Liver (tissue), 3 donors: ENCODE measurements at regions not wholly inside any gene's neighbourhood (a gene's known extent, or its start where the extent isn't known, plus 50 kb on each side); places are given as distances from the start of the nearest gene placed in this dataset.

Experiments used
- EGR1 ChIP-seq, 2 donors: IDR thresholded peaks; 2 replicates each; pipeline ENCODE4 v1.6.1; 2016 to 2018; ENCODE audit warnings: antibody characterized with exemption in 2 of 2, low read depth in 2 of 2
- FOXA1 ChIP-seq: IDR thresholded peaks from 2 replicates; pipeline ENCODE4 v1.6.1; 2016; ENCODE audit warnings: antibody characterized with exemption
- GABPA ChIP-seq, 2 donors: IDR thresholded peaks in 1 of 2; conservative IDR thresholded peaks in 1 of 2; 2 replicates each; pipeline ENCODE4 v1.6.1; 2016; ENCODE audit warnings: antibody characterized with exemption in 2 of 2, mild to moderate bottlenecking in 1 of 2, moderate library complexity in 1 of 2
- JUND ChIP-seq, 2 donors: IDR thresholded peaks; 2 replicates each; pipeline ENCODE4 v1.6.1; 2016; ENCODE audit warnings: antibody characterized with exemption in 2 of 2
- RAD21 ChIP-seq, 2 donors: IDR thresholded peaks; 2 replicates each; pipeline ENCODE4 v1.6.1; 2016; ENCODE audit warnings: antibody characterized with exemption in 2 of 2, mild to moderate bottlenecking in 2 of 2
- SP1 ChIP-seq: IDR thresholded peaks from 2 replicates; pipeline ENCODE4 v1.6.1; 2018; ENCODE audit warnings: antibody characterized with exemption, mild to moderate bottlenecking
- TAF1 ChIP-seq: conservative IDR thresholded peaks from 2 replicates; pipeline ENCODE4 v1.6.1; 2016; ENCODE audit warnings: antibody characterized with exemption, mild to moderate bottlenecking
- YY1 ChIP-seq: IDR thresholded peaks from 2 replicates; pipeline ENCODE4 v1.6.1; 2016; ENCODE audit warnings: antibody characterized with exemption, mild to moderate bottlenecking
- TF ChIP-seq, protein P1 (sequence below): fragments of 150-350 bp; IDR thresholded peaks from 2 replicates; pipeline ENCODE4 v1.5.1; 2017; ENCODE audit warnings: improper control_type of control experiment, low read depth, low read length; ENCODE audit not compliant: missing input control
- TF ChIP-seq, protein P2 (sequence below): IDR thresholded peaks from 2 replicates; pipeline ENCODE4 v1.6.1; 2016; ENCODE audit warnings: antibody characterized with exemption
- TF ChIP-seq, protein P3 (sequence below): IDR thresholded peaks from 2 replicates; pipeline ENCODE4 v1.6.1; 2016; ENCODE audit warnings: antibody characterized with exemption, mild to moderate bottlenecking
- donor health status: healthy.
- donor health status: healthy.

DNA sequence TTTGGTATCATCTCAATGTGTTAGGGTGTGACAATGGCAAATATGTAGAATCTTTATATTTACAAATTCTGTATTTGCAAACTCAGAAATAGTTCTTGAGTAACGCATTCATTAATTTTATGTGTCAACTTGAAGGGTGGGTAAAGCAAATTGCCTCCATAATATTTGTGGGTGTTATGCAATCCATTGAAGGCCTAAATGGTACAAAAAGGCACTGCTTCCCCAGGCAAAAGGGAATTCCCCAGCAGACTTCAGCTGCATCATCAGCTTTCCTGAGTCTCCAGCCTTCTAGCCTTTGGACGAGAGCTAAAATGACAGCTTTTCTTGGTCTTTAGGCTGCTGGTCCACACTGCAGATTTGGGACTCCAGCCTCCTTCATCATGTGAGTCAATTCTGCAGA is 292.2 kb upstream of the PCDH7 start:
- TF ChIP-seq, protein P1, sequence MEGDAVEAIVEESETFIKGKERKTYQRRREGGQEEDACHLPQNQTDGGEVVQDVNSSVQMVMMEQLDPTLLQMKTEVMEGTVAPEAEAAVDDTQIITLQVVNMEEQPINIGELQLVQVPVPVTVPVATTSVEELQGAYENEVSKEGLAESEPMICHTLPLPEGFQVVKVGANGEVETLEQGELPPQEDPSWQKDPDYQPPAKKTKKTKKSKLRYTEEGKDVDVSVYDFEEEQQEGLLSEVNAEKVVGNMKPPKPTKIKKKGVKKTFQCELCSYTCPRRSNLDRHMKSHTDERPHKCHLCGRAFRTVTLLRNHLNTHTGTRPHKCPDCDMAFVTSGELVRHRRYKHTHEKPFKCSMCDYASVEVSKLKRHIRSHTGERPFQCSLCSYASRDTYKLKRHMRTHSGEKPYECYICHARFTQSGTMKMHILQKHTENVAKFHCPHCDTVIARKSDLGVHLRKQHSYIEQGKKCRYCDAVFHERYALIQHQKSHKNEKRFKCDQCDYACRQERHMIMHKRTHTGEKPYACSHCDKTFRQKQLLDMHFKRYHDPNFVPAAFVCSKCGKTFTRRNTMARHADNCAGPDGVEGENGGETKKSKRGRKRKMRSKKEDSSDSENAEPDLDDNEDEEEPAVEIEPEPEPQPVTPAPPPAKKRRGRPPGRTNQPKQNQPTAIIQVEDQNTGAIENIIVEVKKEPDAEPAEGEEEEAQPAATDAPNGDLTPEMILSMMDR, result no peak
- TF ChIP-seq YY1, result no peak
- no peak for TF ChIP-seq JUND (IDR thresholded peaks at IDR 0.05)
- TF ChIP-seq SP1, result no peak
- TF ChIP-seq GABPA (IDR thresholded peaks at IDR 0.05 in 1 of 2, conservative IDR thresholded peaks at IDR 0.05 in 1 of 2), result no peak
- no peak for TF ChIP-seq TAF1
- no peak for TF ChIP-seq EGR1 (IDR thresholded peaks at IDR 0.05; ENCODE audit: low read depth in 2 of 2)
- TF ChIP-seq RAD21 (IDR thresholded peaks at IDR 0.05), result no peak
- TF ChIP-seq, protein P2, sequence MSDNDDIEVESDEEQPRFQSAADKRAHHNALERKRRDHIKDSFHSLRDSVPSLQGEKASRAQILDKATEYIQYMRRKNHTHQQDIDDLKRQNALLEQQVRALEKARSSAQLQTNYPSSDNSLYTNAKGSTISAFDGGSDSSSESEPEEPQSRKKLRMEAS, result no peak
- no peak for TF ChIP-seq FOXA1
- TF ChIP-seq, protein P3, sequence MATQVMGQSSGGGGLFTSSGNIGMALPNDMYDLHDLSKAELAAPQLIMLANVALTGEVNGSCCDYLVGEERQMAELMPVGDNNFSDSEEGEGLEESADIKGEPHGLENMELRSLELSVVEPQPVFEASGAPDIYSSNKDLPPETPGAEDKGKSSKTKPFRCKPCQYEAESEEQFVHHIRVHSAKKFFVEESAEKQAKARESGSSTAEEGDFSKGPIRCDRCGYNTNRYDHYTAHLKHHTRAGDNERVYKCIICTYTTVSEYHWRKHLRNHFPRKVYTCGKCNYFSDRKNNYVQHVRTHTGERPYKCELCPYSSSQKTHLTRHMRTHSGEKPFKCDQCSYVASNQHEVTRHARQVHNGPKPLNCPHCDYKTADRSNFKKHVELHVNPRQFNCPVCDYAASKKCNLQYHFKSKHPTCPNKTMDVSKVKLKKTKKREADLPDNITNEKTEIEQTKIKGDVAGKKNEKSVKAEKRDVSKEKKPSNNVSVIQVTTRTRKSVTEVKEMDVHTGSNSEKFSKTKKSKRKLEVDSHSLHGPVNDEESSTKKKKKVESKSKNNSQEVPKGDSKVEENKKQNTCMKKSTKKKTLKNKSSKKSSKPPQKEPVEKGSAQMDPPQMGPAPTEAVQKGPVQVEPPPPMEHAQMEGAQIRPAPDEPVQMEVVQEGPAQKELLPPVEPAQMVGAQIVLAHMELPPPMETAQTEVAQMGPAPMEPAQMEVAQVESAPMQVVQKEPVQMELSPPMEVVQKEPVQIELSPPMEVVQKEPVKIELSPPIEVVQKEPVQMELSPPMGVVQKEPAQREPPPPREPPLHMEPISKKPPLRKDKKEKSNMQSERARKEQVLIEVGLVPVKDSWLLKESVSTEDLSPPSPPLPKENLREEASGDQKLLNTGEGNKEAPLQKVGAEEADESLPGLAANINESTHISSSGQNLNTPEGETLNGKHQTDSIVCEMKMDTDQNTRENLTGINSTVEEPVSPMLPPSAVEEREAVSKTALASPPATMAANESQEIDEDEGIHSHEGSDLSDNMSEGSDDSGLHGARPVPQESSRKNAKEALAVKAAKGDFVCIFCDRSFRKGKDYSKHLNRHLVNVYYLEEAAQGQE, result no peak
